ENCODE measurements at regions not wholly inside any gene's neighbourhood (a gene's known extent, or its start where the extent isn't known, plus 50 kb on each side); places are given as distances from the start of the nearest gene placed in this dataset.

- Histone ChIP-seq H3K27me3 (ENCODE audit: control insufficient read depth in 2 of 2, insufficient read depth in 2 of 2, low read length in 2 of 2) (no peaks in the 10 kb centered on the region), H2AFZ (ENCODE audit: insufficient read depth, low read depth, low read length, poor library complexity, severe bottlenecking) (no peak overlapping the region), H3K4me2 (replicated peaks; ENCODE audit: extremely low read depth, low read length, poor library complexity, severe bottlenecking) (no peak overlapping the region), H3K9me3 (replicated peaks in 1 of 2; ENCODE audit: control insufficient read depth in 1 of 2, insufficient read depth in 1 of 2, low read length in 2 of 2) (peaks cover 9 to 12% of the 10 kb centered on the region in 2 donors), H3K9ac (ENCODE audit: insufficient read depth, low read length, poor library complexity, severe bottlenecking) (no peak overlapping the region), H3K4me1 (ENCODE audit: control insufficient read depth in 1 of 2, insufficient read depth in 2 of 2, low read length in 2 of 2) (no peaks in the 10 kb centered on the region), H4K20me1 (ENCODE audit: insufficient read depth, low read length) (no peaks in the 10 kb centered on the region), H3K27ac (ENCODE audit: low read depth in 1 of 2, low read length in 2 of 2) (no peak overlapping the region), H3K4me3 (replicated peaks in 1 of 3; ENCODE audit: low read depth in 2 of 3, low read length in 3 of 3) (no peak overlapping the region), H3K79me2 (ENCODE audit: insufficient read depth, low read length) (no peaks in the 10 kb centered on the region), H3K36me3 (replicated peaks in 1 of 2; ENCODE audit: control insufficient read depth in 1 of 2, insufficient read depth in 2 of 2, low read length in 2 of 2) (no peaks in the 10 kb centered on the region)
- no CpG with 5 or more reads among the region's 1 CpG for WGBS (ENCODE audit: insufficient coverage)
- H3K4me1 Mint-ChIP-seq, result no peaks in the 10 kb centered on the region
- no peaks in the 10 kb centered on the region for H3K36me3 Mint-ChIP-seq
- H3K27ac Mint-ChIP-seq, result no peak overlapping the region
- H3K4me3 Mint-ChIP-seq, result no peak overlapping the region
- no peak for TF ChIP-seq CTCF (IDR thresholded peaks at IDR 0.05)
- peaks cover 0 to 10% (median 6%) of the 10 kb centered on the region in 7 donors for H3K9me3 Mint-ChIP-seq
- H3K27me3 Mint-ChIP-seq (ENCODE audit: low read depth in 3 of 3), result no peaks in the 10 kb centered on the region
- no peak for DNase-seq
- intact Hi-C loops (cut with micrococcal nuclease), result no loop called here
These were observed 1078.9 kb downstream of the SLITRK1 start for GRCh38 chr13:82803341-82803740.

GRCh38 chr13:82802528-82802927 is 1079.7 kb downstream of the SLITRK1 start:
- no peak for DNase-seq
- Histone ChIP-seq H3K9me3 (replicated peaks in 1 of 2; ENCODE audit: control insufficient read depth in 1 of 2, insufficient read depth in 1 of 2, low read length in 2 of 2) (peaks cover 9 to 12% of the 10 kb centered on the region in 2 donors), H3K36me3 (replicated peaks in 1 of 2; ENCODE audit: control insufficient read depth in 1 of 2, insufficient read depth in 2 of 2, low read length in 2 of 2) (no peaks in the 10 kb centered on the region), H3K79me2 (ENCODE audit: insufficient read depth, low read length) (no peaks in the 10 kb centered on the region), H3K27ac (ENCODE audit: low read depth in 1 of 2, low read length in 2 of 2) (no peak overlapping the region), H3K4me2 (replicated peaks; ENCODE audit: extremely low read depth, low read length, poor library complexity, severe bottlenecking) (no peak overlapping the region), H3K9ac (ENCODE audit: insufficient read depth, low read length, poor library complexity, severe bottlenecking) (no peak overlapping the region), H2AFZ (ENCODE audit: insufficient read depth, low read depth, low read length, poor library complexity, severe bottlenecking) (no peak overlapping the region), H4K20me1 (ENCODE audit: insufficient read depth, low read length) (no peaks in the 10 kb centered on the region), H3K4me1 (ENCODE audit: control insufficient read depth in 1 of 2, insufficient read depth in 2 of 2, low read length in 2 of 2) (no peaks in the 10 kb centered on the region), H3K27me3 (ENCODE audit: control insufficient read depth in 2 of 2, insufficient read depth in 2 of 2, low read length in 2 of 2) (no peaks in the 10 kb centered on the region), H3K4me3 (replicated peaks in 1 of 3; ENCODE audit: low read depth in 2 of 3, low read length in 3 of 3) (no peak overlapping the region)
- no peak for TF ChIP-seq CTCF (IDR thresholded peaks at IDR 0.05)
- no peaks in the 10 kb centered on the region for H3K4me1 Mint-ChIP-seq
- no CpG with 5 or more reads among the region's 3 CpGs for WGBS (ENCODE audit: insufficient coverage)
- peaks cover 0 to 10% (median 6%) of the 10 kb centered on the region in 7 donors for H3K9me3 Mint-ChIP-seq
- no peaks in the 10 kb centered on the region for H3K27me3 Mint-ChIP-seq (ENCODE audit: low read depth in 3 of 3)
- no peaks in the 10 kb centered on the region for H3K36me3 Mint-ChIP-seq
- H3K4me3 Mint-ChIP-seq, result no peak overlapping the region
- intact Hi-C loops (cut with micrococcal nuclease), result no loop called here
- no peak overlapping the region for H3K27ac Mint-ChIP-seq

Data from CD14-positive monocyte (primary cell).